HCT116 (cell line): ENCODE measurements at regions not wholly inside any gene's neighbourhood (a gene's known extent, or its start where the extent isn't known, plus 50 kb on each side); places are given as distances from the start of the nearest gene placed in this dataset.

Source experiments
- ATAC-seq: fragments of 200-7000 bp; cut with Tn5 transposase; 2 replicates; pipeline ENCODE4 v1.9.1; 2020; ENCODE audit warnings: mild to moderate bottlenecking, moderate library complexity
- BruUV-seq: library from RNA; stranded (reverse); fragments of 400-500 nt; replicated peaks from 2 replicates; lab custom pipeline; 2021; lab: Mats Ljungman, UMichigan
- CTCF ChIA-PET: fragments of 300-600 bp; sonication (Branson Sonifier 250); formaldehyde crosslinking; loops from one replicate; lab custom pipeline; 2021; ENCODE audit warnings: antibody characterized with exemption; lab: Charles Lee
- POLR2A ChIA-PET: fragments of 300-600, 350-600 bp; sonication (Branson Sonifier 250); formaldehyde crosslinking; loops from one replicate; lab custom pipeline; 2021; ENCODE audit warnings: antibody characterized with exemption; lab: Charles Lee
- RAD21 ChIA-PET, 2 experiments: fragments of 300-600 bp; sonication (Branson Sonifier 250); formaldehyde crosslinking; loops; one replicate each; lab custom pipeline; 2023; ENCODE audit warnings: low total read pairs in 2 of 2; ENCODE audit not compliant: uncharacterized antibody in 2 of 2, unreplicated experiment in 2 of 2, low non-redundant PET in 1 of 2; lab: Charles Lee
- DNase-seq: peaks from one replicate; pipeline ENCODE4 v3.0.0-alpha.2; 2010; ENCODE audit warnings: low read depth, low spot score
- H2AFZ ChIP-seq: fragments of 200-600 bp; shearing (Covaris generic), sonication (generic); 2 replicates; pipeline ENCODE4 v1.6.1; 2017; ENCODE audit warnings: low read depth, mixed run types, mixed read lengths, antibody characterized with exemption, low read length; ENCODE audit not compliant: poor library complexity, severe bottlenecking
- H3K27ac ChIP-seq: 2 replicates; pipeline ENCODE4 v1.5.1; 2012; ENCODE audit warnings: low read depth, low read length
- H3K27me3 ChIP-seq: fragments of 200-600 bp; sonication (generic); 2 replicates; pipeline ENCODE4 v1.6.1; 2016; ENCODE audit warnings: mixed run types, low read length, mixed read lengths; ENCODE audit not compliant: insufficient read depth
- H3K36me3 ChIP-seq, 2 experiments: fragments of 200-500 bp in 1 of 2; fragments of 200-600 bp in 1 of 2; sonication (Bioruptor generic) in 1 of 2; sonication (generic) in 1 of 2; 2 replicates each; pipeline versions ENCODE4 v1.5.1 to v1.6.1; 2014 to 2016; ENCODE audit warnings: low read length in 2 of 2, inconsistent platforms in 1 of 2, mixed read lengths in 1 of 2, mixed run types in 1 of 2; ENCODE audit not compliant: insufficient read depth in 2 of 2, control insufficient read depth in 1 of 2
- H3K4me1 ChIP-seq, 2 experiments: fragments of 200-600 bp in 1 of 2; sonication (generic) in 1 of 2; 2 replicates each; pipeline versions ENCODE4 v1.5.1 to v1.6.1; 2012 to 2017; ENCODE audit warnings: low read length in 2 of 2, inconsistent platforms in 1 of 2, mild to moderate bottlenecking in 1 of 2, mixed read lengths in 1 of 2, mixed run types in 1 of 2, moderate library complexity in 1 of 2; ENCODE audit not compliant: insufficient read depth in 2 of 2, control insufficient read depth in 1 of 2
- H3K4me2 ChIP-seq: fragments of 200-600 bp; sonication (generic); 2 replicates; pipeline ENCODE4 v1.6.1; 2017; ENCODE audit warnings: mixed run types, low read length, mixed read lengths
- H3K4me3 ChIP-seq, 2 experiments: fragments of 200-600 bp in 1 of 2; sonication (generic) in 1 of 2; replicated peaks in 1 of 2; 2 replicates each; pipeline ENCODE4 v1.5.1; 2011 to 2016; ENCODE audit warnings: low read length in 2 of 2, control low read depth in 1 of 2, low read depth in 1 of 2, mild to moderate bottlenecking in 1 of 2, mixed read lengths in 1 of 2, mixed run types in 1 of 2
- H3K79me2 ChIP-seq: fragments of 200-600 bp; sonication (generic); 2 replicates; pipeline ENCODE4 v1.6.1; 2017; ENCODE audit warnings: mild to moderate bottlenecking, mixed run types, low read length, moderate library complexity, mixed read lengths; ENCODE audit not compliant: insufficient read depth
- H3K9ac ChIP-seq: fragments of 200-600 bp; sonication (generic); 2 replicates; pipeline ENCODE4 v1.6.1; 2016; ENCODE audit warnings: low read length, mixed read lengths
- H3K9me2 ChIP-seq: fragments of 200-600 bp; sonication (generic), shearing (Covaris generic); 2 replicates; pipeline ENCODE4 v1.6.1; 2017; ENCODE audit warnings: mixed run types, mild to moderate bottlenecking, moderate library complexity; ENCODE audit not compliant: insufficient read depth
- H3K9me3 ChIP-seq, 2 experiments: fragments of 200-500 bp in 1 of 2; fragments of 200-600 bp in 1 of 2; sonication (Bioruptor generic) in 1 of 2; sonication (generic) in 1 of 2; 2 replicates each; pipeline ENCODE4 v1.6.1; 2014 to 2017; ENCODE audit warnings: low read length in 2 of 2, mixed read lengths in 2 of 2, inconsistent platforms in 1 of 2, low read depth in 1 of 2, mild to moderate bottlenecking in 1 of 2, mixed run types in 1 of 2, moderate library complexity in 1 of 2; ENCODE audit not compliant: control insufficient read depth in 1 of 2, insufficient read depth in 1 of 2
- H4K20me1 ChIP-seq: fragments of 200-600 bp; sonication (generic), shearing (Covaris generic); 2 replicates; pipeline ENCODE4 v1.6.1; 2017; ENCODE audit warnings: mixed run types, mild to moderate bottlenecking, moderate library complexity; ENCODE audit not compliant: insufficient read depth
- CEBPB ChIP-seq: IDR thresholded peaks from 2 replicates; pipeline ENCODE4 v1.6.1; 2012; ENCODE audit warnings: low read depth
- CTCF ChIP-seq, 3 experiments: fragments of 200-600 bp in 1 of 3; sonication (generic) in 1 of 3; IDR thresholded peaks in 2 of 3; conservative IDR thresholded peaks in 1 of 3; 2 replicates each; pipeline ENCODE4 v1.5.1; 2012 to 2017; ENCODE audit warnings: low read depth in 2 of 3, low read length in 2 of 3, antibody characterized with exemption in 1 of 3, borderline replicate concordance in 1 of 3, control low read depth in 1 of 3, mild to moderate bottlenecking in 1 of 3, mixed read lengths in 1 of 3, mixed run types in 1 of 3, moderate library complexity in 1 of 3; ENCODE audit not compliant: insufficient read depth in 1 of 3
- EGR1 ChIP-seq: IDR thresholded peaks from 2 replicates; pipeline ENCODE4 v1.6.1; 2012; ENCODE audit warnings: low read depth
- ELF1 ChIP-seq: IDR thresholded peaks from 2 replicates; pipeline ENCODE4 v1.6.1; 2012; ENCODE audit warnings: low read depth, borderline replicate concordance
- EZH2 ChIP-seq: fragments of 200-600 bp; sonication (generic); IDR thresholded peaks from 2 replicates; pipeline ENCODE4 v1.6.1; 2017; ENCODE audit warnings: antibody characterized with exemption, mixed run types
- EZH2phosphoT487 ChIP-seq: fragments of 200-600 bp; IDR thresholded peaks from 2 replicates; pipeline ENCODE4 v1.6.1; 2018; ENCODE audit warnings: antibody characterized with exemption, borderline replicate concordance
- FOSL1 ChIP-seq: IDR thresholded peaks from 2 replicates; pipeline ENCODE4 v1.6.1; 2012; ENCODE audit warnings: low read depth
- JUND ChIP-seq: IDR thresholded peaks from 2 replicates; pipeline ENCODE4 v1.6.1; 2012
- MAX ChIP-seq: IDR thresholded peaks from 2 replicates; pipeline ENCODE4 v1.6.1; 2012
- POLR2A ChIP-seq: IDR thresholded peaks from 2 replicates; pipeline ENCODE4 v1.7.0; 2011; ENCODE audit warnings: borderline replicate concordance; ENCODE audit not compliant: insufficient read depth, insufficient read length; ENCODE audit errors: extremely low read depth
- REST ChIP-seq: IDR thresholded peaks from 2 replicates; pipeline ENCODE4 v1.6.1; 2012; ENCODE audit warnings: low read depth
- SIN3A ChIP-seq: IDR thresholded peaks from 2 replicates; pipeline ENCODE4 v1.6.1; 2012; ENCODE audit warnings: low read depth
- SRF ChIP-seq: IDR thresholded peaks from 2 replicates; pipeline ENCODE4 v1.6.1; 2012; ENCODE audit warnings: low read depth
- YY1 ChIP-seq: IDR thresholded peaks from 2 replicates; pipeline ENCODE4 v1.6.1; 2011; ENCODE audit warnings: low read length, low read depth, moderate library complexity, mild to moderate bottlenecking; ENCODE audit not compliant: insufficient replicate concordance; ENCODE audit errors: extremely low read depth
- ZFX ChIP-seq: fragments of 450-650 bp; IDR thresholded peaks from 2 replicates; pipeline ENCODE4 v1.6.1; 2017
- ZNF274 ChIP-seq: fragments of 200-500 bp; sonication (Bioruptor generic); IDR thresholded peaks from 2 replicates; pipeline ENCODE4 v1.6.1; 2014; ENCODE audit warnings: mild to moderate bottlenecking, low read depth, low read length, inconsistent platforms
- intact Hi-C: fragments of 100-400 bp; cut with micrococcal nuclease; formaldehyde crosslinking; loops from 2 replicates; pipeline ENCODE4 v1.10.0; 2022

- no peak overlapping the region for H2AFZ ChIP-seq
- no peak overlapping the region for H3K4me3 ChIP-seq
- H4K20me1 ChIP-seq, result no peaks in the 10 kb centered on the region
- ChIA-PET CTCF (no interaction called here), RAD21 (no interaction called here), POLR2A (no interaction called here)
- no peaks in the 10 kb centered on the region for H3K27me3 ChIP-seq
- H3K4me1 ChIP-seq, result no peaks in the 10 kb centered on the region
- no peaks in the 10 kb centered on the region for H3K36me3 ChIP-seq
- DNase-seq, result no peak
- ATAC-seq, result no peak
- no peak overlapping the region for H3K4me2 ChIP-seq
- H3K9ac ChIP-seq, result no peak overlapping the region
- H3K9me2 ChIP-seq, result no peaks in the 10 kb centered on the region
- TF ChIP-seq REST (no peak), EZH2phosphoT487 (no peak), YY1 (no peak), JUND (no peak), CTCF (IDR thresholded peaks at IDR 0.05 in 2 of 3, conservative IDR thresholded peaks at IDR 0.05 in 1 of 3; ENCODE audit: borderline replicate concordance in 1 of 3, insufficient read depth in 1 of 3, low read depth in 2 of 3, low read length in 2 of 3) (no peak), ZFX (no peak), ELF1 (no peak), MAX (no peak), EZH2 (no peak), FOSL1 (no peak), SRF (no peak), CEBPB (no peak), POLR2A (no peak), SIN3A (no peak), EGR1 (no peak), ZNF274 (no peak)
- H3K9me3 ChIP-seq, result peaks cover 16 to 25% of the 10 kb centered on the region in 2 experiments; a peak in 2 of 4 replicates
- BruUV-seq, result no TSS peak
- no peak overlapping the region for H3K27ac ChIP-seq
- H3K79me2 ChIP-seq, result no peaks in the 10 kb centered on the region
- intact Hi-C loops, result no loop called here
Measured at GRCh38 chr13:55567721-55568625, 1572.7 kb upstream of the PRR20A start.
